ENCODE measurements at regions not wholly inside any gene's neighbourhood (a gene's known extent, or its start where the extent isn't known, plus 50 kb on each side); places are given as distances from the start of the nearest gene placed in this dataset.

- Histone ChIP-seq H4K5ac (ENCODE audit: low read depth, low read length) (no peak overlapping the region), H3K9ac (ENCODE audit: low read depth, low read length) (no peak overlapping the region), H4K8ac (ENCODE audit: low read depth in 2 of 2, low read length in 2 of 2) (no peak overlapping the region), H4K20me1 (ENCODE audit: insufficient read depth, low read length) (no peaks in the 10 kb centered on the region), H3K4me3 (ENCODE audit: insufficient read depth, low read depth, low read length) (no peak overlapping the region), H2AFZ (replicated peaks; ENCODE audit: low read length, poor library complexity) (no peak overlapping the region), H3K79me1 (ENCODE audit: low read depth in 1 of 2, low read length in 2 of 2) (no peaks in the 10 kb centered on the region), H3K56ac (ENCODE audit: extremely low read depth, insufficient read depth, low read length) (no peak overlapping the region), H2BK120ac (ENCODE audit: low read depth, low read length) (no peak overlapping the region), H2BK5ac (ENCODE audit: low read depth, low read length, poor library complexity, severe bottlenecking) (no peak overlapping the region), H3K4me1 (ENCODE audit: control insufficient read depth, insufficient read depth, low read length) (no peaks in the 10 kb centered on the region), H2AK5ac (ENCODE audit: low read depth, low read length) (no peak overlapping the region), H3K9me3 (ENCODE audit: control insufficient read depth, insufficient read depth, low read length) (no peaks in the 10 kb centered on the region; the same call in 1 of the 2 replicates), H2BK20ac (ENCODE audit: low read depth, low read length) (no peak overlapping the region), H3K27ac (ENCODE audit: insufficient read depth, low read length) (no peak overlapping the region), H3K27me3 (ENCODE audit: control insufficient read depth, insufficient read depth, low read length) (no peaks in the 10 kb centered on the region), H3K14ac (replicated peaks; ENCODE audit: low read depth, low read length) (no peak overlapping the region), H3K18ac (ENCODE audit: low read depth, low read length) (no peak overlapping the region), H2BK15ac (ENCODE audit: low read depth, low read length) (no peak overlapping the region), H4K91ac (ENCODE audit: insufficient read depth, low read depth, low read length) (no peak overlapping the region), H2AK9ac (replicated peaks; ENCODE audit: low read depth, low read length, poor library complexity) (no peak overlapping the region), H3K4me2 (ENCODE audit: low read depth, low read length) (no peak overlapping the region), H3K4ac (ENCODE audit: low read depth, low read length) (no peak overlapping the region), H3K9me1 (ENCODE audit: insufficient read depth, low read length) (no peaks in the 10 kb centered on the region), H3K36me3 (ENCODE audit: control insufficient read depth, insufficient read depth, low read length) (no peaks in the 10 kb centered on the region), H3K23ac (ENCODE audit: low read depth, low read length) (no peak overlapping the region)
- dilution Hi-C loops (cut with HindIII; ENCODE audit: low sequenced_read_pairs, unreplicated experiment) (no loop called here), in situ Hi-C loops (cut with MboI; ENCODE audit: low sequenced_read_pairs) (no loop called here), intact Hi-C loops (cut with micrococcal nuclease) (no loop called here)
- 44% methylated on average over 4 of the region's 8 CpGs; no CpG with 5 or more reads in 1 of the 2 experiments for WGBS, 2 experiments (ENCODE audit: extremely low coverage in 2 of 2, insufficient read length in 1 of 2)
- ChIA-PET CTCF (no interaction called here), POLR2A (ENCODE audit: unreplicated experiment) (no interaction called here)
- TF ChIP-seq MAZ (IDR thresholded peaks at IDR 0.05; ENCODE audit: borderline replicate concordance, low read depth, low read length) = no peak
- no peak for TF ChIP-seq BHLHE40 (IDR thresholded peaks at IDR 0.05; ENCODE audit: low read depth, low read length)
- TF ChIP-seq ELK1 (IDR thresholded peaks at IDR 0.05; ENCODE audit: borderline replicate concordance, low read depth, low read length) = no peak
- TF ChIP-seq FOS (IDR thresholded peaks at IDR 0.05; ENCODE audit: low read depth, low read length) = no peak
- no peak for TF ChIP-seq CHD1 (IDR thresholded peaks at IDR 0.05; ENCODE audit: low read depth, low read length)
- no peak for TF ChIP-seq MAFK (IDR thresholded peaks at IDR 0.05; ENCODE audit: low read depth, low read length)
- TF ChIP-seq CEBPB (IDR thresholded peaks at IDR 0.05; ENCODE audit: low read depth, low read length) = no peak
- no peak for TF ChIP-seq RCOR1 (IDR thresholded peaks at IDR 0.05; ENCODE audit: insufficient replicate concordance, low read length)
- TF ChIP-seq RAD21 (IDR thresholded peaks at IDR 0.05; ENCODE audit: low read length) = no peak
- DNase-seq (no peak), ATAC-seq (ENCODE audit: low read depth) (no peak)
- BruUV-seq (replicated peaks) = no TSS peak
These were observed 165.2 kb downstream of the TDRD15 start for GRCh38 chr2:21288739-21289520.

Data from IMR-90 (cell line).